NCI-H1105 treated with DMSO at 0.1 percent for 48 hours (cell line): ENCODE measurements at regions not wholly inside any gene's neighbourhood (a gene's known extent, or its start where the extent isn't known, plus 50 kb on each side); places are given as distances from the start of the nearest gene placed in this dataset.

Experiments used
- DNase-seq: peaks from one replicate; lab custom pipeline; 2025; lab: John Stamatoyannopoulos, UW

GRCh38 chr10:120705309-120705708 is 145.9 kb upstream of the WDR11 start:
- no peak for DNase-seq

GRCh38 chr10:120710076-120710475 is 141.1 kb upstream of the WDR11 start:
- no peak for DNase-seq

- no peak for DNase-seq
These were observed 139.3 kb upstream of the WDR11 start for GRCh38 chr10:120711860-120712259.

- DNase-seq, result no peak
These were observed 137.5 kb upstream of the WDR11 start for GRCh38 chr10:120713573-120714205.

GRCh38 chr10:120715171-120715570 is 136.0 kb upstream of the WDR11 start:
- no peak for DNase-seq

- no peak for DNase-seq
These were observed 131.8 kb upstream of the WDR11 start for GRCh38 chr10:120719333-120719732.

GRCh38 chr10:120727001-120727400 is 124.2 kb upstream of the WDR11 start:
- DNase-seq, result no peak

GRCh38 chr10:120729547-120729946 is 121.6 kb upstream of the WDR11 start:
- peak; percentile 20 for DNase-seq

- no peak for DNase-seq
These were observed 119.1 kb upstream of the WDR11 start for GRCh38 chr10:120732067-120732466.

GRCh38 chr10:120732643-120733313 is 118.4 kb upstream of the WDR11 start:
- DNase-seq, result no peak

- no peak for DNase-seq
These were observed 116.6 kb upstream of the WDR11 start for GRCh38 chr10:120734483-120735078.

- no peak for DNase-seq
These were observed 115.8 kb upstream of the WDR11 start for GRCh38 chr10:120735315-120735714.

GRCh38 chr10:120735773-120736371 is 115.3 kb upstream of the WDR11 start:
- peak; percentile 3 for DNase-seq

GRCh38 chr10:120736377-120736776 is 114.8 kb upstream of the WDR11 start:
- DNase-seq, result no peak

- no peak for DNase-seq
These were observed 112.5 kb upstream of the WDR11 start for GRCh38 chr10:120738658-120739057.

GRCh38 chr10:120741396-120741795 is 109.8 kb upstream of the WDR11 start:
- DNase-seq, result no peak

GRCh38 chr10:120742373-120742772 is 108.8 kb upstream of the WDR11 start:
- no peak for DNase-seq

GRCh38 chr10:120744040-120744439 is 107.1 kb upstream of the WDR11 start:
- no peak for DNase-seq

GRCh38 chr10:120746001-120746777 is 105.0 kb upstream of the WDR11 start:
- DNase-seq, result no peak

GRCh38 chr10:120748519-120748918 is 102.6 kb upstream of the WDR11 start:
- DNase-seq, result no peak

GRCh38 chr10:120749072-120749471 is 102.1 kb upstream of the WDR11 start:
- no peak for DNase-seq

GRCh38 chr10:120749856-120750566 is 101.2 kb upstream of the WDR11 start:
- DNase-seq, result no peak
